CD4-positive, CD25-positive, alpha-beta regulatory T cell (primary cell): ENCODE measurements at regions not wholly inside any gene's neighbourhood (a gene's known extent, or its start where the extent isn't known, plus 50 kb on each side); places are given as distances from the start of the nearest gene placed in this dataset.

ENCODE experiments used
- ATAC-seq, 2 donors: fragments of 150-1000 bp; cut with Tn5 transposase; one replicate each; pipeline ENCODE4 v1.10.0; 2021; ENCODE audit warnings: low read depth in 2 of 2, moderate number of reproducible peaks in 2 of 2, moderate library complexity in 1 of 2
- DNase-seq, 3 donors: peaks; one replicate each; pipeline versions ENCODE4 v3.0.0 to v3.0.0-alpha.2; 2012 to 2022; ENCODE audit warnings: mixed read lengths in 1 of 3
- H3K27ac ChIP-seq: one replicate; pipeline ENCODE4 v1.7.0; 2013; ENCODE audit warnings: mild to moderate bottlenecking, low read length; ENCODE audit not compliant: insufficient read depth, poor library complexity, severe bottlenecking
- H3K27me3 ChIP-seq: one replicate; pipeline ENCODE4 v1.7.0; 2013; ENCODE audit warnings: low read length; ENCODE audit not compliant: control insufficient read depth, insufficient read depth
- H3K36me3 ChIP-seq: one replicate; pipeline ENCODE4 v1.7.0; 2013; ENCODE audit warnings: mild to moderate bottlenecking, low read length, moderate library complexity; ENCODE audit not compliant: control insufficient read depth, insufficient read depth
- H3K4me1 ChIP-seq: 2 replicates; pipeline ENCODE4 v1.7.0; 2013; ENCODE audit warnings: mild to moderate bottlenecking, low read length; ENCODE audit not compliant: insufficient read depth, control insufficient read depth, poor library complexity, severe bottlenecking
- H3K4me3 ChIP-seq: one replicate; pipeline ENCODE4 v1.7.0; 2013; ENCODE audit warnings: low read depth, mild to moderate bottlenecking, low read length, moderate library complexity
- H3K9me3 ChIP-seq, 2 experiments: 1 replicate in 1 of 2; 2 replicates in 1 of 2; pipeline ENCODE4 v1.7.0; 2013; ENCODE audit warnings: low read length in 2 of 2, mild to moderate bottlenecking in 1 of 2, moderate library complexity in 1 of 2; ENCODE audit not compliant: control insufficient read depth in 2 of 2
- H3K27ac Mint-ChIP-seq, 3 donors: one replicate each; pipeline ENCODE4 v1.8.0; 2020 to 2022; ENCODE audit warnings: mild to moderate bottlenecking in 3 of 3, mixed read lengths in 3 of 3, moderate library complexity in 2 of 3
- H3K27me3 Mint-ChIP-seq: one replicate; pipeline ENCODE4 v1.8.0; 2022; ENCODE audit warnings: mild to moderate bottlenecking, mixed read lengths
- H3K36me3 Mint-ChIP-seq: one replicate; pipeline ENCODE4 v1.8.0; 2020; ENCODE audit warnings: mixed read lengths
- H3K4me1 Mint-ChIP-seq, 4 donors: one replicate each; pipeline ENCODE4 v1.8.0; 2020 to 2022; ENCODE audit warnings: mixed read lengths in 4 of 4, mild to moderate bottlenecking in 1 of 4
- H3K4me3 Mint-ChIP-seq, 4 donors: one replicate each; pipeline ENCODE4 v1.8.0; 2020 to 2022; ENCODE audit warnings: mild to moderate bottlenecking in 4 of 4, mixed read lengths in 4 of 4, moderate library complexity in 3 of 4
- H3K9me3 Mint-ChIP-seq, 7 donors: one replicate each; pipeline ENCODE4 v1.8.0; 2020 to 2022; ENCODE audit warnings: mixed read lengths in 7 of 7, mild to moderate bottlenecking in 3 of 7, moderate library complexity in 2 of 7

- DNase-seq = no peak
- no peak overlapping the region for H3K4me3 ChIP-seq
- H3K9me3 ChIP-seq = peaks cover 0 to 12% of the 10 kb centered on the region in 2 experiments
- H3K4me1 ChIP-seq = no peaks in the 10 kb centered on the region
- H3K27ac Mint-ChIP-seq = no peak overlapping the region
- H3K27me3 ChIP-seq = no peaks in the 10 kb centered on the region
- no peaks in the 10 kb centered on the region for H3K36me3 ChIP-seq
- H3K27me3 Mint-ChIP-seq = no peaks in the 10 kb centered on the region
- no peak for ATAC-seq
- no peaks in the 10 kb centered on the region for H3K36me3 Mint-ChIP-seq
- no peaks in the 10 kb centered on the region for H3K4me1 Mint-ChIP-seq
- H3K9me3 Mint-ChIP-seq = peaks cover 0 to 12% (median 4%) of the 10 kb centered on the region in 7 donors
- H3K27ac ChIP-seq = no peak overlapping the region
- no peak overlapping the region for H3K4me3 Mint-ChIP-seq
These were observed 193.9 kb upstream of the SPOCK3 start for GRCh38 chr4:167428156-167428555.

GRCh38 chr4:167431371-167431770 lies 197.1 kb upstream of the SPOCK3 start:
- no peak for DNase-seq
- no peak for ATAC-seq
- H3K9me3 ChIP-seq = peaks cover 0 to 3% of the 10 kb centered on the region in 2 experiments
- Mint-ChIP-seq H3K27ac (no peak overlapping the region), H3K4me1 (no peaks in the 10 kb centered on the region), H3K4me3 (no peak overlapping the region), H3K36me3 (no peaks in the 10 kb centered on the region), H3K27me3 (no peaks in the 10 kb centered on the region), H3K9me3 (peaks cover 0 to 10% (median 5%) of the 10 kb centered on the region in 7 donors)
- H3K36me3 ChIP-seq = no peaks in the 10 kb centered on the region
- no peaks in the 10 kb centered on the region for H3K4me1 ChIP-seq
- H3K27me3 ChIP-seq = no peaks in the 10 kb centered on the region
- no peak overlapping the region for H3K4me3 ChIP-seq
- no peak overlapping the region for H3K27ac ChIP-seq

- H3K4me3 Mint-ChIP-seq = no peak overlapping the region
- no peaks in the 10 kb centered on the region for H3K27me3 Mint-ChIP-seq
- no peak overlapping the region for H3K4me3 ChIP-seq
- no peaks in the 10 kb centered on the region for H3K4me1 Mint-ChIP-seq
- DNase-seq (no peak), ATAC-seq (no peak)
- H3K36me3 Mint-ChIP-seq = no peaks in the 10 kb centered on the region
- H3K9me3 ChIP-seq = peaks cover 0 to 3% of the 10 kb centered on the region in 2 experiments
- no peaks in the 10 kb centered on the region for H3K4me1 ChIP-seq
- H3K27ac ChIP-seq = no peak overlapping the region
- H3K27me3 ChIP-seq = no peaks in the 10 kb centered on the region
- H3K27ac Mint-ChIP-seq = no peak overlapping the region
- peaks cover 2 to 24% (median 6%) of the 10 kb centered on the region in 7 donors for H3K9me3 Mint-ChIP-seq
- no peaks in the 10 kb centered on the region for H3K36me3 ChIP-seq
These were observed 201.5 kb upstream of the SPOCK3 start for GRCh38 chr4:167435786-167436185.

- no peaks in the 10 kb centered on the region for H3K36me3 ChIP-seq
- Mint-ChIP-seq H3K9me3 (peaks cover 0 to 13% (median 4%) of the 10 kb centered on the region in 7 donors), H3K4me1 (no peaks in the 10 kb centered on the region), H3K27ac (no peak overlapping the region), H3K4me3 (no peak overlapping the region), H3K27me3 (no peaks in the 10 kb centered on the region), H3K36me3 (no peaks in the 10 kb centered on the region)
- no peak overlapping the region for H3K4me3 ChIP-seq
- H3K9me3 ChIP-seq = no peaks in the 10 kb centered on the region
- DNase-seq = no peak
- no peaks in the 10 kb centered on the region for H3K27me3 ChIP-seq
- H3K27ac ChIP-seq = no peak overlapping the region
- ATAC-seq = no peak
- no peaks in the 10 kb centered on the region for H3K4me1 ChIP-seq
These were observed 209.5 kb upstream of the SPOCK3 start for GRCh38 chr4:167443841-167444240.

GRCh38 chr4:167452922-167453430 lies 218.7 kb upstream of the SPOCK3 start:
- Mint-ChIP-seq H3K27me3 (no peaks in the 10 kb centered on the region), H3K4me3 (no peak overlapping the region), H3K4me1 (no peaks in the 10 kb centered on the region), H3K27ac (no peak overlapping the region), H3K36me3 (no peaks in the 10 kb centered on the region), H3K9me3 (peaks cover 1 to 12% (median 5%) of the 10 kb centered on the region in 7 donors)
- Histone ChIP-seq H3K36me3 (no peaks in the 10 kb centered on the region), H3K4me1 (no peaks in the 10 kb centered on the region), H3K27me3 (no peaks in the 10 kb centered on the region), H3K4me3 (no peak overlapping the region), H3K9me3 (no peaks in the 10 kb centered on the region), H3K27ac (no peak overlapping the region)
- no peak for DNase-seq
- ATAC-seq = no peak

- H3K27ac ChIP-seq = no peak overlapping the region
- no peaks in the 10 kb centered on the region for H3K36me3 ChIP-seq
- no peaks in the 10 kb centered on the region for H3K4me1 ChIP-seq
- Mint-ChIP-seq H3K4me3 (no peak overlapping the region), H3K4me1 (no peaks in the 10 kb centered on the region), H3K27ac (no peak overlapping the region), H3K9me3 (peaks cover 0 to 9% (median 5%) of the 10 kb centered on the region in 7 donors), H3K27me3 (no peaks in the 10 kb centered on the region), H3K36me3 (no peaks in the 10 kb centered on the region)
- no peak for DNase-seq
- no peaks in the 10 kb centered on the region for H3K9me3 ChIP-seq
- no peaks in the 10 kb centered on the region for H3K27me3 ChIP-seq
- ATAC-seq = no peak
- no peak overlapping the region for H3K4me3 ChIP-seq
These were observed 222.3 kb upstream of the SPOCK3 start for GRCh38 chr4:167456619-167457018.

GRCh38 chr4:167469436-167469835 lies 235.1 kb upstream of the SPOCK3 start:
- ATAC-seq (no peak), DNase-seq (no peak)
- Mint-ChIP-seq H3K4me1 (no peaks in the 10 kb centered on the region), H3K36me3 (no peaks in the 10 kb centered on the region), H3K27me3 (no peaks in the 10 kb centered on the region), H3K9me3 (peaks cover 0 to 10% (median 5%) of the 10 kb centered on the region in 7 donors), H3K4me3 (no peak overlapping the region), H3K27ac (no peak overlapping the region)
- Histone ChIP-seq H3K9me3 (no peaks in the 10 kb centered on the region), H3K27me3 (no peaks in the 10 kb centered on the region), H3K4me1 (no peaks in the 10 kb centered on the region), H3K27ac (no peak overlapping the region), H3K36me3 (no peaks in the 10 kb centered on the region), H3K4me3 (no peak overlapping the region)

GRCh38 chr4:167475951-167476350 lies 241.7 kb upstream of the SPOCK3 start:
- Mint-ChIP-seq H3K27me3 (no peaks in the 10 kb centered on the region), H3K36me3 (no peaks in the 10 kb centered on the region), H3K9me3 (peaks cover 0 to 15% (median 0%) of the 10 kb centered on the region in 7 donors), H3K4me3 (no peak overlapping the region), H3K27ac (no peak overlapping the region), H3K4me1 (no peaks in the 10 kb centered on the region)
- Histone ChIP-seq H3K36me3 (no peaks in the 10 kb centered on the region), H3K27ac (no peak overlapping the region), H3K27me3 (no peaks in the 10 kb centered on the region), H3K4me1 (no peaks in the 10 kb centered on the region), H3K4me3 (no peak overlapping the region), H3K9me3 (no peaks in the 10 kb centered on the region)
- ATAC-seq (no peak), DNase-seq (no peak)
